ENCODE measurements at regions not wholly inside any gene's neighbourhood (a gene's known extent, or its start where the extent isn't known, plus 50 kb on each side); places are given as distances from the start of the nearest gene placed in this dataset.

DNA sequence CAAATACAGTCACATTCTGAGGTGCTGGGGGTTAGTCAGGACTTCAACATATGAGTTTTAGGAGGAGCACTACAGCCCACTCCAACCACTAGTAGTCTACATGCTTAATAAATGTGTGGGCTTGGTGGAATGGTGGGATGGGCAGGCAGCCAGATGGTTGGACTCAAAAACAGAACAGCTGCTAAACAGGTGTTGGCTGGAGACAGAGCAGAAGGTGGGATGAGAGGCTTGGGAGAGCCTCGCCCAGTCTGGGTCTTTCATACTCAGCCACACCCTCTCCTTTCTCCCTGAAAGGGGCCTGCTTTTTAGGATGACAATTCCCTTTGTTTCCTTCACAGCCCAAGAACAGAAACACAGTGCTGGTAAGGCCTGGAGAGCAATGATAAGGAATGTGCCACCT is 143.9 kb upstream of the KLHL29 start:
- no peak overlapping the region for H3K27ac Mint-ChIP-seq
- H3K4me3 Mint-ChIP-seq: no peak overlapping the region

DNA sequence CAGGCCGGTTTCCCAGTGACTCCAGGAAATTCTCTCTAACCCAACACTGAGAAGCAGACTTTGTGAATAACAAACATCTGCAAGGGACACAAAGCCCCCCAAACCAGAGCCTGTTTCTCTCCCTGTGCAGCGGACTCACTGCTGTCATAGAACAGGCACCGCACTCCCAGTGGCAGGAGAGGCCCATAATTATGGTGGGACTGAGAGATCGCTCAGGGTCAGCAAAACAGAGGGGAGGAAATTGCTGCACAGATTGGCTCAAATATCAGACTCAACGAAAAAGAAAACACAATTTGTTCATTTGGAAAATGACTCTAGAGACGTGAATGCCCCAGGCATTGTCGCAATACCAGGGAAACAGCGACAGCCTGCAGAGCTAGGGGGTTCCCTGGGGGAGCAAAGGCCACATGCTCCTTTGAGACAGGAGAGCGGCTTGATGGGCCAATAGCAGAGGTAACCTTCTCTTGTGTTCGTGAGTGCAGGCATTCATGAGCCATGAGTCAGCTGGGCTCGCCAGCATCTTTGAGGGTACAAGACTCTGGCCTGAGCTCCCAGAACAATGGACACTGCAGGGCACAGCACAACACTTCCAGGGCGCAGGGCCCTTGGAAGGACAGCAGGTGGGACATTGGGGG is 143.3 kb upstream of the KLHL29 start:
- Mint-ChIP-seq H3K9me3 (peaks cover 0 to 1% of the 10 kb centered on the region in 2 donors), H3K27ac (no peak overlapping the region), H3K4me3 (no peak overlapping the region), H3K36me3 (no peaks in the 10 kb centered on the region), H3K4me1 (no peaks in the 10 kb centered on the region), H3K27me3 (ENCODE audit: low read depth in 2 of 2) (peaks cover 2 to 3% of the 10 kb centered on the region in 2 donors)
- H3K4me1 ChIP-seq (ENCODE audit: control insufficient read depth, insufficient read depth, low read length): no peaks in the 10 kb centered on the region
- 86% methylated on average over 12 of the region's 12 CpGs for WGBS (ENCODE audit: insufficient coverage)
- no peak for DNase-seq
- no peak overlapping the region for H3K4me3 ChIP-seq (ENCODE audit: low read length)
- H3K9me3 ChIP-seq (ENCODE audit: control insufficient read depth, insufficient read depth, low read length): no peaks in the 10 kb centered on the region
- TF ChIP-seq, protein P1, sequence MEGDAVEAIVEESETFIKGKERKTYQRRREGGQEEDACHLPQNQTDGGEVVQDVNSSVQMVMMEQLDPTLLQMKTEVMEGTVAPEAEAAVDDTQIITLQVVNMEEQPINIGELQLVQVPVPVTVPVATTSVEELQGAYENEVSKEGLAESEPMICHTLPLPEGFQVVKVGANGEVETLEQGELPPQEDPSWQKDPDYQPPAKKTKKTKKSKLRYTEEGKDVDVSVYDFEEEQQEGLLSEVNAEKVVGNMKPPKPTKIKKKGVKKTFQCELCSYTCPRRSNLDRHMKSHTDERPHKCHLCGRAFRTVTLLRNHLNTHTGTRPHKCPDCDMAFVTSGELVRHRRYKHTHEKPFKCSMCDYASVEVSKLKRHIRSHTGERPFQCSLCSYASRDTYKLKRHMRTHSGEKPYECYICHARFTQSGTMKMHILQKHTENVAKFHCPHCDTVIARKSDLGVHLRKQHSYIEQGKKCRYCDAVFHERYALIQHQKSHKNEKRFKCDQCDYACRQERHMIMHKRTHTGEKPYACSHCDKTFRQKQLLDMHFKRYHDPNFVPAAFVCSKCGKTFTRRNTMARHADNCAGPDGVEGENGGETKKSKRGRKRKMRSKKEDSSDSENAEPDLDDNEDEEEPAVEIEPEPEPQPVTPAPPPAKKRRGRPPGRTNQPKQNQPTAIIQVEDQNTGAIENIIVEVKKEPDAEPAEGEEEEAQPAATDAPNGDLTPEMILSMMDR (IDR thresholded peaks at IDR 0.05): no peak
- ATAC-seq: no peak
- intact Hi-C loops (cut with micrococcal nuclease): no loop called here
- H3K27ac ChIP-seq (ENCODE audit: low read length): no peak overlapping the region
- no peaks in the 10 kb centered on the region for H3K36me3 ChIP-seq (ENCODE audit: control insufficient read depth, insufficient read depth, low read length)
- H3K27me3 ChIP-seq (ENCODE audit: control insufficient read depth, insufficient read depth, low read length): no peaks in the 10 kb centered on the region

More for the DNA sequence above, 143.9 kb upstream of the KLHL29 start:
- H3K27me3 Mint-ChIP-seq (ENCODE audit: low read depth in 2 of 2): no peaks in the 10 kb centered on the region
- Histone ChIP-seq H3K36me3 (ENCODE audit: control insufficient read depth, insufficient read depth, low read length) (no peaks in the 10 kb centered on the region), H3K4me3 (ENCODE audit: low read length) (no peak overlapping the region), H3K9me3 (ENCODE audit: control insufficient read depth, insufficient read depth, low read length) (no peaks in the 10 kb centered on the region), H3K4me1 (ENCODE audit: control insufficient read depth, insufficient read depth, low read length) (no peaks in the 10 kb centered on the region), H3K27me3 (ENCODE audit: control insufficient read depth, insufficient read depth, low read length) (no peaks in the 10 kb centered on the region), H3K27ac (ENCODE audit: low read length) (no peak overlapping the region)
- H3K9me3 Mint-ChIP-seq: no peaks in the 10 kb centered on the region
- H3K4me1 Mint-ChIP-seq: no peaks in the 10 kb centered on the region
- TF ChIP-seq, protein P1 (IDR thresholded peaks at IDR 0.05): no peak
- intact Hi-C loops (cut with micrococcal nuclease): no loop called here
- WGBS (ENCODE audit: insufficient coverage): no CpG with 5 or more reads among the region's 1 CpG
- DNase-seq (no peak), ATAC-seq (no peak)
- no peaks in the 10 kb centered on the region for H3K36me3 Mint-ChIP-seq

DNA sequence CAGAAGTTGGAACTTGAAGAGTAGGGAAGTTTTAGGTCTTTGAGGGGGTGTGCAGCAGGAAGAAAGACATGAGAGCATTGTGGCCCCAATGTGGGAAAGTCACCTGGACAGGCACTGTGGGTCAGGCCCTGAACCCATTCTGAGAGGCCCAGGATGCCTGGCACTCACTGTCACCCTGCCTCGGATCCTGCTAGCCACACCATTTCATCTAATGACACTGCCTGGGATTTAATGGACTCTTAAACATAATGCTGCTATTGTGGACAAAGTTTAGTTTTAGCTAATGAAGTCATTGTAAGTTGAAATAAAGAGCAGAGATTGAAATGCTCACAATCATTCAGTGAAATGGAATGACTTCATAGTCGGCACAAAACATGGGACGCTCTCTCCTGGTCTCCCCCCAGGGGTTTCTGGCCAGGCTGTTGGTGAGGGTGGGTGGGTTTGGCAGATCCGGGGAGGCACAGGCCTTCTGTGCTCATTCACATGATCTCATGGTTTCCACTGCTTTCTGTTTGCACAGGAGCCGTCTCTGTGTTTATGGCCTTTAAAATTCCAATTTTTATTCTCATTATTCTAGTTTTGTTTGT is 141.8 kb upstream of the KLHL29 start:
- H3K9me3 Mint-ChIP-seq: peaks cover 0 to 3% of the 10 kb centered on the region in 2 donors
- Histone ChIP-seq H3K36me3 (ENCODE audit: control insufficient read depth, insufficient read depth, low read length) (no peaks in the 10 kb centered on the region), H3K27me3 (ENCODE audit: control insufficient read depth, insufficient read depth, low read length) (no peaks in the 10 kb centered on the region), H3K27ac (ENCODE audit: low read length) (no peak overlapping the region), H3K4me3 (ENCODE audit: low read length) (no peak overlapping the region), H3K9me3 (ENCODE audit: control insufficient read depth, insufficient read depth, low read length) (no peaks in the 10 kb centered on the region), H3K4me1 (ENCODE audit: control insufficient read depth, insufficient read depth, low read length) (no peaks in the 10 kb centered on the region)
- TF ChIP-seq, protein P1 (IDR thresholded peaks at IDR 0.05): no peak
- H3K4me1 Mint-ChIP-seq: no peaks in the 10 kb centered on the region
- H3K4me3 Mint-ChIP-seq: no peak overlapping the region
- ATAC-seq (no peak), DNase-seq (no peak)
- intact Hi-C loops (cut with micrococcal nuclease): no loop called here
- H3K27me3 Mint-ChIP-seq (ENCODE audit: low read depth in 2 of 2): peaks cover 6 to 7% of the 10 kb centered on the region in 2 donors
- 82% methylated on average over 2 of the region's 5 CpGs for WGBS (ENCODE audit: insufficient coverage)
- H3K27ac Mint-ChIP-seq: no peak overlapping the region
- H3K36me3 Mint-ChIP-seq: no peaks in the 10 kb centered on the region

DNA sequence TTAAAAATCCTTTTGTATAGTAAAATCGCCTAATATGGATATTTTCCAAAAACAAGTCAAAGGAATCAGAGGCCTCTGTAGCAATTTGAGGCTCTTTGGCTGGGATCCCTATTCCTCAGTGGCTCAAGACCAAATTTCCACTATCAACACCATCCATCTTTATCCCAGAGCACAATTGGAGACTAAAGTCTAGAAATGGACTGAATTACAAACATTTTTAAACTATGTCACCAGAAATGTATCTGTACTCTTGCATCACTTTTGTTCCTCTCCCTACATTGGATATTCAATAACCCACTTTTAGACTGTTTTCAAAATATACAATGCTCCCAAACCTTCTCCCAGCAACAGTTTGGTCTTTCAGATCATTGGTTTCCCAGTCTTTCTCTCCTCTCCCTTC is 140.4 kb upstream of the KLHL29 start:
- DNase-seq (no peak), ATAC-seq (no peak)
- H3K27me3 ChIP-seq (ENCODE audit: control insufficient read depth, insufficient read depth, low read length): no peaks in the 10 kb centered on the region
- no peaks in the 10 kb centered on the region for H3K9me3 ChIP-seq (ENCODE audit: control insufficient read depth, insufficient read depth, low read length)
- WGBS (ENCODE audit: insufficient coverage): 80% methylated on average over 1 of the region's 1 CpG
- no peaks in the 10 kb centered on the region for H3K4me1 ChIP-seq (ENCODE audit: control insufficient read depth, insufficient read depth, low read length)
- no peaks in the 10 kb centered on the region for H3K36me3 Mint-ChIP-seq
- no peak overlapping the region for H3K27ac Mint-ChIP-seq
- H3K4me1 Mint-ChIP-seq: no peaks in the 10 kb centered on the region
- H3K4me3 ChIP-seq (ENCODE audit: low read length): no peak overlapping the region
- H3K27ac ChIP-seq (ENCODE audit: low read length): no peak overlapping the region
- peaks cover 0 to 3% of the 10 kb centered on the region in 2 donors for H3K9me3 Mint-ChIP-seq
- intact Hi-C loops (cut with micrococcal nuclease): no loop called here
- H3K4me3 Mint-ChIP-seq: no peak overlapping the region
- H3K27me3 Mint-ChIP-seq (ENCODE audit: low read depth in 2 of 2): peaks cover 6 to 7% of the 10 kb centered on the region in 2 donors
- TF ChIP-seq, protein P1 (IDR thresholded peaks at IDR 0.05): no peak
- H3K36me3 ChIP-seq (ENCODE audit: control insufficient read depth, insufficient read depth, low read length): no peaks in the 10 kb centered on the region
